NOMO-1 treated with dmso at 0.1 percent for 144 hours (cell line): ENCODE measurements at regions not wholly inside any gene's neighbourhood (a gene's known extent, or its start where the extent isn't known, plus 50 kb on each side); places are given as distances from the start of the nearest gene placed in this dataset.
"Not testable (repeated sequence)": the region's sequence is repeated elsewhere in the genome, so short reads cannot be mapped to it uniquely, and the experiment has no call there.

Source experiments
- DNase-seq: peaks from one replicate; lab custom pipeline; 2025; ENCODE audit not compliant: unreplicated experiment; lab: John Stamatoyannopoulos, UW

DNA sequence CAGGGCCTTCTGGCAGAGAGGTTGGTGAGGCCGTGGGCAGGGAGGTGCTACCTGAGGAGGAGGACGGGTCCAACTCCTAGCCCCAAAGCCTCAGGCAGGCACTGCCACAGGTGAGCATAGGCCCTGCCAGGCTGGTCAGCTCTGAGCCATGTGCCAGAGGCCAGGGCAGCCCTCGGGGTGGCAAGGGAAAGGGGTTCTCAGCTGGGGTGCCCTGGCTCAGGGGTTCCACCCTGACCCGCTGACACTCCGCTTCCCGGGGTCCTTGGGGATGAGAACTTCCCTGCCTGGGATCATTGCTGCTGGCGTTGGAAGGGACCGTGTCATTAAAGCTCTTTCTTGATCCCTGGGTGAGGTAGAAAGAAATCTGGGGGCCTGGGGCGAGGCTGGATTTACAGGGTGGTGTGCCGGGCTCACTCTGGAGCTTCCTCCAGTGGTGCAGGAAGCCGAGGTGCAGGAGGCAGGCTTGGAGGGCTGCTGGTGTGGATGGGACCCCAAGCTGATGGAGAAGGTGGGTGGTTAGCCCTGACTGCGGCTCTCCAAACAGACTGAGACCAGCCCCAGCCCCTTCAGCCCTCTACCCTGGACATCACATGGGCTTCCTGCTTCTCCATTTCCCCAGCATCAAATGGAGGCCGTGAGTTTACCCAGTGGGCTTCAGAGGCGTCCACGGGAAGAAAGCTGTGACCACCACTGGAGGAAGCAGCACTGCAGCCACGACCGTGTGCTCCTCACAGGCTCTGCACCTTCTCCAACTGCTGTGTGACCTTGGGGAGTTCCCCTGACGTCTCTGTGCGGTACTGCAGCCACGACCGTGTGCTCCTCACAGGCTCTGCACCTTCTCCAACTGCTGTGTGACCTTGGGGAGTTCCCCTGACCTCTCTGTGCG is 295.2 kb downstream of the NDUFA10 start:
- DNase-seq: no peak

DNA sequence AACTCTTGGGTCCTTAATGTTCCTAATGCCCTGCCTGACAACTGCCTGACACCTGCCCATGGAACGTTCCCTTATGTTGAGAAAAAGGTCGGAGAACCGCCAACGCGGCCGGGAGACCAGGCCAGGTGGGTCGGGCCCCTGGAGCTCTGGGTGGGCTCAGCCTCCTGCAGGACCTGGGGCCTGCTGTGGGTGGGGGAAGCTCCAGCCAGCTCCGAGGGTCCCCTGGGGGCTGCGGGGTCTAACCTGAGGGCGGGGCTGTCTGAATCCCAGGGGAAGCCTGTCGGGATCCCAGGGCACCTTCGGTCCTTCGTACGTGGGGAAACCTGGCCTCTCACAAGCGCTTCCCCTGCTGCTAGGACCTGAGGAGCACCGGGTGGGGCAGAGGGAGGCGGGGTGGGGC is 296.0 kb downstream of the NDUFA10 start:
- no peak for DNase-seq

DNA sequence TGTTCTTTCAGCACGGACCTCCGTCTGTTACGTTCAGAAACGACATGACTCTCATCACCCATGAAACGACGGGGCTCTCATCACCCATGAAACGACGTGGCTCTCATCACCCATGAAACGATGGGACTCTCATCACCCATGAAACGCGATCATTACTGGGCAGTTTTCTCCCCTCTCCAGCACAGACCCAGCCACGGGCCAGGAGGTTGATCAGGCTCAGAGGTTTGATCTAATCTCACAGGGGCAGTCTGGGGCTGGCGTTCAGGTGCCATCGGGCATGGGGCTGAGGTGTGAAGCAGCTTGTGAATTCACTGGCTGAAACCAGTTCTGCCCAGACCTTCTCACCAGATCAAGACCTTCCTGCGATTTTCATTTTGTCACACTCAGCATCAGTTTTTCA is 296.4 kb downstream of the NDUFA10 start:
- no peak for DNase-seq

DNA sequence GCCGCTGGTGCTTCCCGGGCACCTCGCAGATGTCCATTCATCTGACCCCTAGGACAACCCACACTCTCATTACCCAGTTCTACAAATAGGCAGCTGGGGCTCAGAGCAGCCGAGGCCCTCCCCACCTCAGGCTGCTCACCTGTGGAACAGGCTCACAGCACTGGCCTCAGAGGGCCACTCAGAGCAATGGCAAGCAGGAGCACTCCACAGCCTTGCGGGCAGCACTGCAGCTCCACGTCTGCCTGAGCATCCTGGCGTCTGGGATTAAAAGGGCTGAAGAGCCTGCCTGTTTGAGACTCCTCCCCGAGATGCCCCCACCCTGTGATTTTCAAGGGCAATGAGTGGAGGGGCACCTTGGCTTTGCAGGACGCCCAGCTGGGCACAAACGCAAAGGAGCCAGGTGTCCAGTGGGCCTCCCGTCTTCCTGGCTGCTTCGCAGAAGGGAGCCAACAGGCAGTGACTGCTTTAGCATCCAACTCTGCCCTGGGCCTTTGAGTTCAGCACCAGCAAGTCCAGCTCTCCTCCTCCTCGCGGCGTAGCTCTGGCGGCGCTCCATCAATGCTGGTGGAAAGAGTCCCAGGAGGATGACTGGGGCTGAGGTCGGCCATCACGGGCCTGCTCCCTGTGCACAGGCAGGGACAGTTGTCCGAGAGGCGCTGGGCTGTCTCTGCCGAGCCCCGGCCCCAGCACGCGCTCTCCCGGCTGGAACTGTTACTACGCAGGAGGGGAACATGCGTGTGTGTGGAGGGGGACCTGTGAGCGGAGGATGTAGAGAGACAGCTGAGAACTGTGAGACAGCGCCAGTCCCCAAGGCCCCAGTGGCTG is 297.2 kb downstream of the NDUFA10 start:
- no peak for DNase-seq

DNA sequence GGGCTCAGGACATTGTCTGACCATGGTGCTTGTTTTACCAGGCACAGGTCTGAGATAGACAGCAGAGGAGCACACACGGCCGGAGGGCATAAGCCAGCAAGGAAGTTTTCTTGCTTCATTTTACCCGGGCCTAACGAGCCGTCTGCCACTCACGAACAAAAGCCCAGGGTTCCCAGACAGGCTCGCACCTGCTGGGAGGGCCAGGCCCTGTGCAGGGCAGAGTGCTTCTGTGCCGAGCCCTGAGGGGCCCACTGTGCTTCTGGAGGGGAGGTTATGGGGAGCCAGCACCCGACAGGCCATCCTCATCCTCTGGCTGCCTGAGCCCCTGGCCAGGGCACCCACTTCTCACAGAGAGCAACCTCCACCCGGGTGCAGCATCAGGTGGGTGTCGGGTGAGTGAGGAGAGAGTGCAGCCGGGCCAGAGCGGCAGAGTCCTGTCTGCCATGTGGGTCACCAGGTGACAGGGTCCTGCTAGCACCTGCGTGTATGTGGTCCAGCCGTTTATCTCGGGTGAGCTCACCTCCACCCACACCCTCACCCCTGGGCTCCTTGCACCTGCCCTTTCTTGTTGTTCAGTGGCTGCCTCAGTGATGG is 297.9 kb downstream of the NDUFA10 start:
- no peak for DNase-seq

DNA sequence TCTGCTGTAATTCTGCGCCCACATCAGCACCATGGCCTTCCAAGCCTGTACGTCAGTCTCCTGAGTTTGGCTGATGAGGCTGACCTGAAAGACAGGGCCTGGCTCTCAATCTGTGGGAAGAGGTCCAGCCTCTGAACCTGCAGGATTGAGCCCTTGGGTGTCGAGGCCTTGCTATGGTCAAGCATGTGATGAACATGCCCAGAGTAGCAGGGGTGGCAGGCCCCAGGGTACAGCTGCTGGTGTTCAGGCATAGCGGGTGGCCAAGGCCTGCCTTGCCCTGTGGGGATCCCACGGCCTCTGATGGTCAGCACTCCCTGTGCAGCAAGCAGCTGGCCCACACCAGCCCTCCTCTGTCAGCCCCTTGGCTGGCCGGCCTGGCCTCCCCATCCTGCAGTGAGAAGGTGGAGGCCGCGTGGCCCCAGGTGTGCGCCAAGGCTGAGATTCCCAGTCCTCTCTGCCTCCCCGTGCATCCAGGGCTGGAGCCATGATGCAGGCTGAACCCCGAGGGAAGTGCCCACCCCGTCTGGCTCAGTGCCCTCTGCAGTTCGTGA is 298.4 kb downstream of the NDUFA10 start:
- DNase-seq: no peak

DNA sequence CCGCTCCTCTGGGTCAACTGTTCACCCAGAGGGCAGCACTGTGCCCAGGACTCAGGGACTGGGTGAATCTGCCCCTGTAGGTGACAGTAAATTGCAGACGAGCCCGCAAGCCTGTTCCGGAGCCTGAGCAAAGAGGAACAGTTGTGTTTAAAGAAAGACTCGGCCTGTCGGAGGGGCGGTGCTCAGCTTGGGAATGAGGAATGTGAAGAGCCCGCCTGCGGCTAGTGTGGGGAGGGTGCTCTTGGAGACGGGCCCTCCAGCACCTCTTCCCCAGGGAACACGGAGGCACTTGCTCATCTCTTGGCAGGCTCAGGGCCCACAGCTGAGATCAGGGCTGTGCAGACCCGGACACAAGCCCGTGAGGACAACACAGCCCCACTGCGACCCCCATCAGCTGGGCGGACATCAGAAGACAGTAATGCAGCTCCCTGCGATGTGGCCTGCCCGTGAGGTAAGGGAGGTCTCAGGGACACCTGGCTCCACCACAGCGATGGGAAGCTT is 299.0 kb downstream of the NDUFA10 start:
- DNase-seq: no peak

DNA sequence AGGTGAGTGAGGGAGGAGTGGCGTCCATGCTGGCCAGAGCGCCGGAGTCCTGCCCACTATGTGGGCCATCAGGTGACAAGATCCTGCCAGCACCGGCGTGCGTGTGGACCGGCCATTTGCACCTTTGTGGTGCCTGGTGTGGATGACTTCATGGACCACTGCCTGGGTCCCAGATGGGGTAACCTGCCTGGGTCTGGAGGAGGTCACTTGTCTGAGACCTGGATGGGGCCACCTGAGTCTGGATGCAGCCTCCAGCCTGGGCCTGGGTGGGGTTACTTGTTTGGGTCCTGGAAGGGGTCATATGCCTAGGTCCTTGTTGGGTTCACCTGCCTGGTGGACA is 299.6 kb downstream of the NDUFA10 start:
- no peak for DNase-seq

DNA sequence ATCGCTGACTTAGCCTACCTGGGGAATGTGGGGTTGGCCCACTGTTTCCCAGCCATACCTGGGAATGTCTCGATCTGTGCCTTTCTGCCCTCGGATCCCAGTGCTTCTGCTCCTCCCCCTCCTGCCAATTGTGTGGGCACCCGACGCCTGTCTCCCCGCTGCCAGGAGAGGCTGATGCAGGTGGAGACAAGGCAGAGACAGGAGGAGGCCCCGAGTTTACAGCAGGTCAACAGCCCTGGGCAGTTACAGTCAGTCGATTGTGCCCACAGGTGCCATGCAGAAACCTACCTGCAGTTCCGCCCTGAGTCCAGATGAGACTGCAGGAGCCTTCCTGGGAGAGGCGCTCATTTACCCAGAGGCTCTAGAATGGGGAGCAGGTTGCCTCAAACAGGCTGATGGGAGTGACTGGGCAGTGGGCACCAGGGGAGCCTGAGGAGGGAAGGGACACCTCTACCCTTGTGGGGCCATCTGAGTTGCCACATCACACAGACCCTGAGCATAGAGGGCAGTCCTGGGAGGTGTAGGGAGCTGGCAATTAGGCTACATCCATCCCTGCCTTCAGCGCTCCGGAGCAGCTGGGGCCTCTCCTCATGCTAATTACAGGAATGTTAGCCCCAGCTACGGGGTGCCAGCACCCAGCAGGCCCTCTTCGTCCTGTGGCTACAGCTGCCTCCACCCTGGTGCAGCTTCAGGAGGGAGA is 300.1 kb downstream of the NDUFA10 start:
- no peak for DNase-seq

DNA sequence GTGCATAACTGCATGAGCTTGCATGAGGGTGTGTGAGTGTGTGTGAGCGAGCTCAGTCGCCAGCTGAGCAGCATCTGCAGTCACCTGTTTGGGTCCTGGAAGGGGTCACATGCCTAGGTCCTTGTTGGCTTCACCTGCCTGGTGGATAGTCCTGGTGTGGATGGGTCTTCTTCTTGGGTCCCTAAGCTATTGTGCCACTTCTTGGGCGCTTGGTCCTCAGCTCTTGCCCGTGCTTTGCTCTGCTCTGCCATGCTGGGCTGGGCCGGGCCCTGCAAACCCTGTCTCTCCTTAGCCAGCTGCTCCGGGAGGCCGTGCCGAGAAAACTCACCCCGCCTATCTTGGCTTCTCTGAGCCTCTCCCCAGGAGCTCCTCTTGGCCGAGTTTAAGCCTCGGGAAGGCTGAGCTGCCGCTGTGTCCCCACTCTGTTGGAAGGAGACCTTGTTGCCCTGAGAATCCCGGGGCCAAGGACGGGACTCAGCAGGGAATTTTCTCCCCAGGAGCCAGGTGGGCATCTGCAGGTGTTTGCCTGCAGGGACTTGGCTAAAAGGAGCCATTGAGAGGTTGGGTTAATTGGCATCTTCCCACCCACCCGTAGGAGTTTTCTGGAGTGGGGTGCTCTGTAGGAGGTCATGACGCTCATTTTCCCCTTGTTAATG is 300.8 kb downstream of the NDUFA10 start:
- no peak for DNase-seq

DNA sequence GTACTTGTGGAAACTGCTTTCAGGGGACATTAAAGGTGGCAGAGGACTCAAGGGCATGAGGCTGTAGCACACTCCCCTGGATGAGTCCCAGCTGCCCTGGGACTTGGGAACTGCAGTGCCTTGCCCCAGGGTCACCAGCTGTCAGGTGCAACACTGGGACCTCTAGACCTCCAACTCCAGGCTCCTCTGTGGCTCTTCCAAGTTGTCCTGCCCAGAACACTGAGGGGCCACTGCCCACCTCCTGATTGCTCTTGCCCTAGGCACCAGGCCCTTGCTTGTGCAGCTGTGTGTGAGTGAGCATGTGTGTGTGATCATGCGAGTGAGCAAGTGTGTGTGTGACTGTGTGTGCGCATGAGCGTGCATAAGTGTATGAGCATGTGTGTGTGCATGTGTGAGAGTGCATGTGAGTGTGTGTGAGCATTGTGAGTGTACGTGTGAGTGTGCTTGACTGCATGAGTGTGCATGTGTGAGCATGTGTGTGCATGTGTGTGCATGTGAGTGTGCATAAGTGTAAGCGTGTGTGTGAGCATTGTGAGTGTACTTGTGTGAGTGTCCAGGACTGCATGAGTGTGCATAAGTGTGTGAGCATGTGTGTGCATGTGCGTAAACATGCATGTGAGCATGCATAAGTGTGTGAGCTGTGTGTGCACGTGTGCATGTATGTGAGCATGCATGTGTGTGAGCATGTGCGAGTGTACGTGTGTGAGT is 301.5 kb downstream of the NDUFA10 start:
- no peak for DNase-seq

DNA sequence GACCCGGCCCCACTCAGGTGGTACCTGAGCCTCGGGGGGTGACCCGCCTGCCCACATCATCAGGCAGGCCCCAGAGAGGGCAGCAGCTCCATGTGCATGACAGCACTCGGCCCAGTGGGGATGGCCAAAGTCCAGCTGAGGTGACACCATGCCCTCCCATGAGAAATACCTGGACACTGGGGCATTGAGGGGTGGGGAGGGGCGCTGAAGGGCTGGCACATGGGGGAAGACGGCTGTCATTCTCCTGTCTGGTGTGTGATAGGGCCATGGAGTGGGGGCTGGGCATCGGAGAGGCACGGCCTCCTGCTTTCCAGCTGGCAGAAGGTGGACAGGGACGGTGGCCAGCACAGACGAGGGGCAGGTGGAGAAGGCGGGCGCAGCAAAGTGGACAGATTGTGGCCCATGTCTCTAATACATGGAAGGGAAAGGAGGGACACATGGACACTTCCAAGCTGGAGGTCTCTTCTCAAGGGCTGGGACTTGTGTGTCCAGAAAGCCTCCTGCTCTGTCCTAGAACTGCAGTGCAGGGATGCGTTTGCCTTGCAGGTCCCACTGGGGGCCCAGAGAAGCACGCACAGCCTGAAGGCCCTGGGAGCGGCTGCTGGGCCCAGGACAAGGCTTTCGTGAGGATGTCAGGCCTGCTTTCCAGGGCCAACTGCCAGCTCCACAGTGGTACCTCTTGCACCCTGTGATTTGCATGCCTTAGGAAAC is 302.2 kb downstream of the NDUFA10 start:
- DNase-seq: no peak

DNA sequence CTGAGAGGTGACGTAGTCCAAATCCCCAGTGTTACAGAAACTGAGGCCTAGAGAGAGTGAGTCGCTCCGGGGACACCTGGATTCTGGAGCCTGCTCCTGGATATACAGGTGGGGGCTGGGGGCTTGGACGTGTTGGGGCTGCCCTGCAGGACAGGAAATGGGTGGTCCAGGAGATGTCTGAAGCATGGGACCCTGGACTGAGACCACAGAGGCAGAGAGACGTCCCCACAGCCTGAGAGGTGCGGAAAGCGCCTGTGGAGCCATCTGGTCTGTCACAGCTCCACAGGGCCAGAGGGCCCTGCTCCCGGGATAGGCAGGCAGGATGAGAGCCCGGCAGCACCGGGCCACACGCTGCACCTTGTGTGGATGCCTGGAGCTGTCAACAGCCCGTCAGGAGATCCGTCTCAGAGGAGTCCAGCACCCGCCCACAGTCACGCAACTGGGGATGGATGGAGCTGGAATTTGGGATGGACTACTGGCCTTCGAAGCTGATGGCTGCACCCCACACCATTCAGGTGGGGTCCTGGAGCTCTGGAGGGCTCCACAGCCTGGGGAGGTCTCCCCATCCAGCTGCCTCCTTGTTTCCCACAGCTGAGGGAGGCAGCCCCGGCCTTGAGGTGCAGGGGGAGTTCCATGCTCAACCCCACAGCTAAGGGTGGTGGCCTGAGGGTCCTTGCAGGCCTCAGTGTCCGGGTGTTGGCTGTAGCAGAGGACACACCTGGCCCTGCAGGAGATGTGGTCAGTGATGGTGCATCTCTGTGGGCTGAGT is 303.0 kb downstream of the NDUFA10 start:
- no peak for DNase-seq

DNA sequence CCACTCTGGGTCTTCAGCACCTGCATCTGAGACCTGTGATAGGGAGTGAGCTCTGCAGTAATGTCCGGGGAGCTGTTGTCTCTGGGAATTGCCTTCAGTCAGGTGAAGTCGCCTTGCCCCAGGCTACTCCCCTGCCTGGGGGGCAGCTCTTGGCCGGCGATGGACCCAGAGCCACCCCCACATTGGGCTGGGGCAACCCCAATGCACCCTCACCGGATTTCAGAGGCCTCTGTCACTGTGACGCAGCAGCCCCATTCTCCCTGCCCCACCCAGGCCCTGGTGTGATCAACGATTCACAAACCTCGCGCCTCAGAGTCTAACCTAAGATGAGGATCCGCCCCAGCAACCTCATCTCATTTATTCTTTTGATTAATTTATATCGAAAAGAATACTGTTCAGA is 303.6 kb downstream of the NDUFA10 start:
- no peak for DNase-seq

DNA sequence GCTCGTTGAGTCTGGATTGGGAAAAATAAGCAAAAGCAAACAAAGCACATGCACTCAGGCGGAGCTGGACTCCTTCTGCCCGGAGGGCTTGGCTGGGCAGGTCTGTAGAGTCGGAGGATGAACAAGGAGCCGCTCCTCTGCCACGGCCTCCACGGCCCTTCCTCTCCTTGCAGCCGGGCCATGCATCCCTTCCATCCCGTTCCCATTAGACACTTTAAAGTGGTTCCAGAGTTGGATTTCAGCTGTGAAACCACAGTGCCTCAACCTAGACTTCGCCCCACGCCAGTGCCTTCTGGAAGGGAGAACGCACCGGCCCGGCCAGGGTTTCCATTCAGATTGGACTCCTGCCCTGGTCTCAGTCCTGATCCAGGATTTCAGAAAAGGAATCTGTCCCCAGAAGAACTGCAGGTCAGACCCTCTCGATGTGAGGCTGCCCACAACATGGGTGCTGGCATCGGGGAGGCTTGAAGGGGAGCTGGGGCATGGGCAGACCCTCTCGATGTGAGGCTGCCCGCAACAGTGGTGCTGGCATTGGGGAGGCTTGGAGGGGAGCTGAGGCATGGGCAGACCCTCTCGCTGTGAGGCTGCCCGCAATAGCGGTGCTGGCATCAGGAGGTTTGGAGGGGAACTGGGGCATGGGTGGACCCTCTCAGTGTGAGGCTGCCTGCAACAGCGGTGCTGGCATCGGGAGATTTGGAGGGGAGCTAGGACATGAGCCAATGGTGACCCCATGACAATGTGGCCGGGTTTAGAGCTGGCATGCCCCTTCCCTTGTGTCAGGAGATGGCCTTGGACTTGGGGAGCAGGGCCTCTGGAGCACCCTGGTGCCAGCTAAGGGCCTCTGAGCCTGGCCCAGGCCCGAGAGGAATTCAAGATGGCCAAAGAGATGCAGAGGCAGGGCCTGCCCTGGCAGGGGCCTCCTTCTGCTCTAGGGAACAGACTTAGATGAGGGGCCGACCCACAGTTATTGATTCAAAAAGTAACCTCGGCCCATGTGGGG is 304.5 kb downstream of the NDUFA10 start:
- DNase-seq: no peak

DNA sequence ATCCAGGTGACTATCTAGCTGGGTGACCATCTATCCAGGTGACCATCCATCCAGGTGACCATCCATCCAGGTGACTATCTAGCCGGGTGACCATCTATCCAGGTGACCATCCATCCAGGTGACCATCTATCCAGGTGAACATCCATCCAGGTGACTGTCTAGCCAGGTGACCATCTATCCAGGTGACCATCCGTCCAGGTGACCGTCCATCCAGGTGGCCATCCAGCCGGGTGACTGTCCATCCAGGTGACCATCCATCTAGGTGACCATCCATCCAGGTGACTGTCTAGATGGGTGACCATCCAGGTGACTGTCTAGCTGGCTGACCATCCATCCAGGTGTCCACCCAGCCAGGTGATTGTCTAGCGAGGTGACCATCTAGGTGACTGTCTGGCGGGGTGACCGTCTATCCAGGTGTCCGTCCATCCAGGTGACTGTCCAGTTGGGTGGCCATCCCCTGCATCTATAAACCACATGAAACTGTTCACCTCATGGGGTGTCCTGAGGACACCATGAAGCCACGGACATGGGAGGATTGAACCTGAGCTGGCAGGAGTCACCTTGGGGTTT is 305.3 kb downstream of the NDUFA10 start:
- DNase-seq: no peak

DNA sequence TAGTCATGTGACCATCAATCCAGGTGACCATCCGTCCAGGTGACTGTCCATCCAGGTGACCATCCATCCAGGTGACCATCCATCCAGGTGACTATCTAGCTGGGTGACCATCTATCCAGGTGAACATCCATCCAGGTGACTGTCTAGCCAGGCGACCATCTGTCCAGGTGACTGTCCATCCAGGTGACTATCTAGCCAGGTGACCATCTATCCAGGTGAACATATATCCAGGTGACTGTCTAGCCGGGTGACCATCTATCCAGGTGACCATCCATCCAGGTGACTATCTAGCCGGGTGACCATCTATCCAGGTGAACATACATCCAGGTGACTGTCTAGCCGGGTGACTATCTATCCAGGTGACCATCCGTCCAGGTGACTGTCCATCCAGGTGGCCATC is 306.2 kb downstream of the NDUFA10 start:
- not testable (repeated sequence) for DNase-seq
